Heart left ventricle (tissue), 13 donors: ENCODE measurements at regions not wholly inside any gene's neighbourhood (a gene's known extent, or its start where the extent isn't known, plus 50 kb on each side); places are given as distances from the start of the nearest gene placed in this dataset.

Experiments
- CTCF ChIP-seq, 12 donors: fragments of 200-600 bp; sonication (generic) in 4 of 12; IDR thresholded peaks; one replicate each; pipeline versions ENCODE4 v1.5.0 to v1.8.0; 2018 to 2022; ENCODE audit warnings: antibody characterized with exemption in 12 of 12, mild to moderate bottlenecking in 5 of 12
- POLR2A ChIP-seq, 2 donors: fragments of 450-650 bp; IDR thresholded peaks; one replicate each; pipeline ENCODE4 v1.6.1; 2017; ENCODE audit warnings: antibody characterized with exemption in 2 of 2, mild to moderate bottlenecking in 2 of 2, moderate library complexity in 2 of 2
- donor health status: ischemic (EF 13 %, LVEDD 7.1; RV severe dilation, severe dysfunction).
- donor health status: DM: no; HTN: yes; CAD: no.
- donor health status: DM: no; HTN: no; CAD: no.
- donor health status: ischemic (EF 25% LVEDD 6.9; RV normal size, moderate dysfunction).
- donor health status: ischemic (EF 25% LVEDD 5.7; RV mildly dilated, moderate dysfunction).
- donor health status: ischemic (EF 35%, LVEDD 5.7; RV mildly dilated, moderate dysfunction).
- donor health status: nonischemic (EF 11% LVEDD 7.7; RV severe dilation, severe dysfunction).
- donor health status: DM: yes; HTN: yes; CAD: no.
- donor health status: PGD.
- donor health status: ischemic (EF 29% LVEDD 5.4; RV normal size, mild dysfunction).
- donor health status: nonischemic (EF 23%, LVEDD 6.1; RV moderate dilation, normal function).

DNA sequence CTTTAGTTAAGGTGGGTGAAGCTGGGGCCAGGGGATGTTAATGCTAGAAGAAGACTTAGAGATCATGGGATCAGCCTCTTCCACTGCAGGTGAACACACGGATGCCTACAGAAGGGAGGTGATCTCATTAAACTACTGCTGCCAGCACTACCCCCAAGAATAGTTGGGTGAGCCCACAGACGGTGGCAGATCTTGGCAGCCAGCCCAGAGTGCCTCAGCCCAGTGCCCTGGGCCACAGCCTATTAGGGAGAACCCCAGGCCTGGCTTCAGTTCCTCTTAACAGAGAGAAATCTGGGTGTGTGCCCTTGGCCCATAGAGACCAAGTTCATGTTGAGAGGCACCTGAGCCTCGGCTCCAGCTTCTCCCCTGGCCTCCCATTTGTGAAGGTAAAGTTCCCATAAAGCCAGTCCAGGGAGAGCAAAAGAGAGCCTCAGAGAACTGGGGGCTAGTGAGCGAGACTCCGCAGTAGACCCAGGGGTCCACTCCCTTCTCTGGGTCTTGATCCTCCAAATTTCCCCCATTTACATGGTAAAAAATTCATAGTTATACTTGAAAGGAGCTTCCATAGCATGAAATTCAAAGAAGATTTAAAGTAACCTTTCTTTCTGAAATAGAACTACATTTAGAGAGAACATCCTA is 125.0 kb upstream of the CCND2 start:
- TF ChIP-seq POLR2A (IDR thresholded peaks at IDR 0.05) (no peak), CTCF (IDR thresholded peaks at IDR 0.05) (no peak)
